ENCODE measurements at regions not wholly inside any gene's neighbourhood (a gene's known extent, or its start where the extent isn't known, plus 50 kb on each side); places are given as distances from the start of the nearest gene placed in this dataset.

GRCh38 chr20:7151676-7152470 lies 384.4 kb downstream of the BMP2 start:
- Histone ChIP-seq H3K27ac (no peak overlapping the region), H3K27me3 (no peaks in the 10 kb centered on the region), H3K36me3 (ENCODE audit: low read depth, missing control alignments) (no peaks in the 10 kb centered on the region), H3K4me1 (no peaks in the 10 kb centered on the region), H3K4me3 (no peak overlapping the region), H3K9me3 (no peaks in the 10 kb centered on the region)
- no peak for DNase-seq
- 44 to 52% methylated on average over 2 of the region's 2 CpGs for WGBS, 2 donors
- TF ChIP-seq CTCF (IDR thresholded peaks at IDR 0.05), result no peak
- no peak for TF ChIP-seq POLR2A (IDR thresholded peaks at IDR 0.05)
- intact Hi-C loops (cut with DNase I; ENCODE audit: low total_unique reads), result no loop called here

- TF ChIP-seq CTCF (IDR thresholded peaks at IDR 0.05), result no peak
- TF ChIP-seq POLR2A (IDR thresholded peaks at IDR 0.05), result no peak
- H3K27ac ChIP-seq, result no peak overlapping the region
- no peak overlapping the region for H3K4me3 ChIP-seq
- no peaks in the 10 kb centered on the region for H3K4me1 ChIP-seq
- DNase-seq, result no peak
- H3K9me3 ChIP-seq, result no peaks in the 10 kb centered on the region
- H3K27me3 ChIP-seq, result no peaks in the 10 kb centered on the region
- intact Hi-C loops (cut with DNase I; ENCODE audit: low total_unique reads), result no loop called here
- WGBS, 2 donors, result 95 to 96% methylated on average over 4 of the region's 4 CpGs
- H3K36me3 ChIP-seq (ENCODE audit: low read depth, missing control alignments), result no peaks in the 10 kb centered on the region
Measured at GRCh38 chr20:7155282-7155681, 387.8 kb downstream of the BMP2 start.

GRCh38 chr20:7155794-7156193 lies 388.3 kb downstream of the BMP2 start:
- no peaks in the 10 kb centered on the region for H3K27me3 ChIP-seq
- intact Hi-C loops (cut with DNase I; ENCODE audit: low total_unique reads), result no loop called here
- H3K27ac ChIP-seq, result no peak overlapping the region
- TF ChIP-seq POLR2A (IDR thresholded peaks at IDR 0.05) (no peak), CTCF (IDR thresholded peaks at IDR 0.05) (no peak)
- no peak for DNase-seq
- H3K36me3 ChIP-seq (ENCODE audit: low read depth, missing control alignments), result no peaks in the 10 kb centered on the region
- no peaks in the 10 kb centered on the region for H3K4me1 ChIP-seq
- no peak overlapping the region for H3K4me3 ChIP-seq
- WGBS, 2 donors, result 92 to 96% methylated on average over 2 of the region's 2 CpGs
- no peaks in the 10 kb centered on the region for H3K9me3 ChIP-seq

GRCh38 chr20:7159903-7160302 lies 392.4 kb downstream of the BMP2 start:
- no peaks in the 10 kb centered on the region for H3K36me3 ChIP-seq (ENCODE audit: low read depth, missing control alignments)

More at GRCh38 chr20:7159903-7160302, 392.4 kb downstream of the BMP2 start:
- DNase-seq, result no peak
- Histone ChIP-seq H3K27ac (no peak overlapping the region), H3K4me3 (no peak overlapping the region), H3K9me3 (no peaks in the 10 kb centered on the region), H3K27me3 (no peaks in the 10 kb centered on the region), H3K4me1 (no peaks in the 10 kb centered on the region)
- no peak for TF ChIP-seq POLR2A (IDR thresholded peaks at IDR 0.05)
- no peak for TF ChIP-seq CTCF (IDR thresholded peaks at IDR 0.05)
- intact Hi-C loops (cut with DNase I; ENCODE audit: low total_unique reads), result no loop called here
